ENCODE measurements at regions not wholly inside any gene's neighbourhood (a gene's known extent, or its start where the extent isn't known, plus 50 kb on each side); places are given as distances from the start of the nearest gene placed in this dataset.

DNA sequence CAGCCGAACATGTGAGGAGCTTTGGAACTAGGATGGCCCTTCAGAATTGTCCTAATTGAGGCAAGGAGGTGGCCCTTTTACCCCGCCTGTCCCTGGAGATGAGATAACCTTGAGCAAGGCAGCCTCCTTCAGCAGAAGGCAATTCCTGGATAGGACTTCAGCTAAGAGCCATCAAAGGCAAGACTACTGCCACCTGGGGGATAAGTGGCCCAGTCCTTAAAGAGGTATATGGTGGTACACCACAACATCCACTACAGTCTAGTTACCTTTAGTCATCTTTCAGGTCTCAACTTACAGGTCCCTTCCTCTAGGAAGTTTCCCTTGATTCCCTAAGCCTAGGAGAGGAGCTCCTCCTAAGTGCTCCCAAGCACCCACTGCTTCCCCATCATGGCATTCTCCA lies 204.2 kb upstream of the CDKN3 start:
- no peak for DNase-seq
- in situ Hi-C loops (cut with MboI; ENCODE audit: low pct_unique_long_range_greater_than_20kb, low sequenced_read_pairs) = no loop called here

DNA sequence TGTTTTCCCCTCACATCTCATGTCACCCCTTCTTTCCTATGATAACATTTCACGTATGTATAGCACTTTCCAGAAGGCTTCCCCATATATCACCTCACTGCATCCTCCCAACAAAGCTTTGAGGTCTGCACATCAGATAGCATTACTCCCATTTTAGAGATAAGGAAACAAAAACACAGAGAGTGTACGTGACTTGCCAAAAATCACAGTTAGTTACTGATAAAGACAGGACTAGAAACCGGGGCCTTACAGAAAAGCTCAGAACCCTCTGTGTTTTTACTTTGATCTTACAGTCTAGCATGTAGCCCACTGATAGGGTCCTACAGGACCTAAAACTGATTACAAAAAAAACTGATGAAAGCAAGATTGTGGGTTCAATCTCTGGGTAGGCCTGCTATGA lies 202.9 kb upstream of the CDKN3 start:
- in situ Hi-C loops (cut with MboI; ENCODE audit: low pct_unique_long_range_greater_than_20kb, low sequenced_read_pairs) = no loop called here
- DNase-seq = no peak

DNA sequence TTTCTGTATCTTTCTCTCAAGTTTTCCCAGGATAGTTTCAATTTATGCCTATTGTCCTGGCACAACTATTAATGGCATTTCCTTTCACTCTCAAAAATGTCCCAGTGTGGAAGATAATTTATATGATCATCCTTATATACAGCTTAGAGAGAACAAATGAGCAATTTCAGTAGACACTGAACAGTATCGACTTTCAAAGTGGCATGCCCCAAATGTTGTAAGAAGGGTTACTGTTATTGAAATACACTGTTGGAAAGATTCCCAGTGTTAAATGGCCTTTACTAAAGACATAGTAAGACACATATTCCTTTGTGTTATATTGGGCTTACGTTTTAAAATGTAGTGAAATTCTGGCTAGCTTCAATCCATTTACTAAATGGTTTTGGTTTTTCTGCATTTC lies 202.3 kb upstream of the CDKN3 start:
- in situ Hi-C loops (cut with MboI; ENCODE audit: low pct_unique_long_range_greater_than_20kb, low sequenced_read_pairs) = no loop called here

DNA sequence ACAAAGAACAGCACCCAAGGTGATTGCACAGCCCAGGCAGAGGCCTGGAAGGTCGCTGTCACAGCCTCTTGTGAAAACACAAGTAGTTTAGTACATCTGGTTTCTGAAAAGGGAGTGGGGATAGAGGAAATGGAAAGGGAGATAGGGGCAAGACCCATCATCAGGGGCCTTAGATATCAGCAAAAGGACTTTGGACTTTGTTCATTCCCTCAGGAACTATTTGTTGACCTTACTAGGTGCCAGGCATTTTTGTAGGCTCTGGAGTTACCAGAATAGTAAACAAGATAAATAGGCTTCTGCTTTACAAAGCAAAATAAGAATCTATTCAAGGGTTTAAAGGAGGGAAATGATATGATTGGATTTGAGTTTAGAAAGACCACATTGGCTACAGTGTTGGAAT lies 199.4 kb upstream of the CDKN3 start:
- DNase-seq = no peak
- in situ Hi-C loops (cut with MboI; ENCODE audit: low pct_unique_long_range_greater_than_20kb, low sequenced_read_pairs) = no loop called here

More for the DNA sequence above, 202.3 kb upstream of the CDKN3 start:
- no peak for DNase-seq

DNA sequence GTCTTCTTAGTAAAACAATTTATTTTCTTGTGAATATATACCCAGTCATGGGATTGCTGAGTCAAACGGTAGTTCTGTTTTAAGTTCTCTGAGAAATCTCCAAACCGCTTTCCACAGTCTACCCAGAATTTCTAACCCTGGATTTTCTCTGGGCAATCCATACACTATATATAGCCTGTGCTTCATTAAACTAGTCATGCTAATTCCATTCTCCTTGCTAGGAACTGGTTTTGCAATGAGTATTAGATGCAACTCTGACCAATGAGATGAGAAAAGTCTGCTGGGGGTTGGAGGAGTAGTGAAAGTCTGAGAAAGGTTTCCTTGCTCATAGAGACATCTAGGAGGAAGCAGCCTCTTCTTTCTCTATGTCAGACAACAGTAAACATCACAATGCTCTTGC lies 196.1 kb upstream of the CDKN3 start:
- in situ Hi-C loops (cut with MboI; ENCODE audit: low pct_unique_long_range_greater_than_20kb, low sequenced_read_pairs) = no loop called here
- DNase-seq = no peak

DNA sequence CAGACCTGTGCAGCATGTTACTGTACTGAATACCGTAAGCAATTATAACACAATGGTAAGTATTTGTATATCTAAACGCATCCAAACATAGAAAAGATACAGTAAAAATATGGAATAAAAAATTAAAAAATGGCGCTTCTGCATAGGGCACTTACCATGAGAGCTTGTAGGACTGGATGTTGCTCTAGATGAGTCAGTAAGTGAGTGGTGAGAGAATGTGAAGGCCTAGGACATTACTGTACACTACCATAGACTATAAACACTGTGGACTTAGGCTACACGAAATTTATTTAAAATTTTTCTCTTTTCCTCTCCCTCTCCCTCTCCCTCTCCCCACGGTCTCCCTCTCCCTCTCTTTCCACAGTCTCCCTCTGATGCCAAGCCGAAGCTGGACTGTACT lies 194.5 kb upstream of the CDKN3 start:
- in situ Hi-C loops (cut with MboI; ENCODE audit: low pct_unique_long_range_greater_than_20kb, low sequenced_read_pairs) = no loop called here
- DNase-seq = no peak

DNA sequence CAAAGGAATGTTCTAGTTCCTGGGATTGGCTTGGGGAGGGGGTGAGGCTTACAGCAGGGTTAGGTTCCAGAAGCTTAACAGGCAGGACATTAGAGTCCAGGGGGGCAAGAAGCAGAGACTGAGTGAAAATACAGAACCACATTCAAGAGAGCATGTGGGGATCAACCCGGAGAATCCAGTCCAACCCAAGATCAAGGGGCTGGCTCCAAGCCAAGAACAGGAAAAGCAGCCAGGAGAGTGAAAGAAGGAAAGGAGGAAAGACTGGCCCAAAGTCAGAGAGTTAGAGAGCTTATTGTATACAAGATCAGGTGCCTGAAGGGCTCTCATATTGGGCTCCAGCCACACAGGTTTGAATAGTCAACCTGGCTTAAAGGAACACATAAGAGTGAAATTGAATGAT lies 190.3 kb upstream of the CDKN3 start:
- DNase-seq = no peak
- in situ Hi-C loops (cut with MboI; ENCODE audit: low pct_unique_long_range_greater_than_20kb, low sequenced_read_pairs) = no loop called here

DNA sequence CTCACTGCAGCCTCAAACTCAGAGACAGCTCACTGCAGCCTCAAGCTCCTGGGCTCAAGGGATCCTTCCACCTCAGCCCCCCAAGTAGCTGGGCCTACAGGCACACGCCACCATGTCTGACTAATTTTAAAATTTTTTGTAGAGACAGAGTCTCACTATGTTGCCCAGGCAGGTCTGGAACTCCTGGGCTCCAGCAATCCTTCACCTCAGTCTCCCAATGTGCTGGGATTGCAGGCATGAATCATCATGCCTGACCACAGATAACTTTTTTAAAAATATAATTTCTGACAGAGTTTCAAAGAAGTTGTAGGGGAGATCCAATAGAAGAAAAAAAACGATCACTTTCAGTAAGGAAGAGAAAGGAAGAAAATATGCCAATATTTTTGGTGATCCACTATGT lies 189.7 kb upstream of the CDKN3 start:
- in situ Hi-C loops (cut with MboI; ENCODE audit: low pct_unique_long_range_greater_than_20kb, low sequenced_read_pairs) = no loop called here
- DNase-seq = no peak

DNA sequence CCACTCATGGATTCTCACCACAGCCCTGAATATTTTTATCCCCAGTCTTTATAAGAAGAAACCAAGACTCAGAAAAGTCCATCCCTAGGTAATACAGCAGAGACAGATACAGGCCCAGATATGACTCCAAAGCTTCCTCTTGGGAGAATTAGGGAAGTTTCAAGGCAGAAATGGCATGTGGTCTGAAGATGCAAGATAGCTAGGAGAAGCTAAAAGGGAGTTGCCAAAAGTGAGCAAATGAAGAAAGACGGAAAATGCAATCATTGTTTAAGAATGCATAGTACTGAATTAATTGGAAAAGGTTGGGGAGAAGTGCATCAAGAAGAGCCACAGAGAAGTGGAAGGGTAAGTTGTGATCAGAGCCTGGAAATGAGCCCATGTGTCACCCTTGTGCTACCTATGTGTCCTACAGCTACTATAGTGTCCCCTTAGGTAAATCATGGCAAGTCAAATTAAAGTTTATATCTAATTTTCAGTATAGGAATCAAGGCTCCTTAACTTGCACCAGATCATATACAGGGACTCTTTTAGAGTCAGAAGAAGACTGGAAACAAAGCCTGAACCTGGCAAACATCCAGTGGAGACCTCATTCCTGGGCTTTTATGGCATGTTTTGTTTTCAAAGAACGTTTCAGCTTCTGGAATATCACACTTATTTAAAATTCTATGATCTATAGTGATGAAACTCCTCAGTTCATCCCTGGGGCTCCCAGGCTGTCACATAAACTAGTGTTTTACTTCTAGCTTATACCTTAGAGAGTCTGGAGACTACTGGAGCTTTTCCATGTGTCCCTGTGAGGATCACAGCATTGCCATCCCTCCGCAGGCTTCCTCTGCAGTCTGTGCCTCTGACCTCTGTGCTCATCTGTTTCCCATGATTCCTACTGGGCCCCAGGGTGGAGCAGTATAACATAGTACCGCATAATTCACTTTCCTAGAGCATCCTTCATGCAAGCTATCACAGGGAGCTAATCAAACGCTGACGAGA lies 189.0 kb upstream of the CDKN3 start:
- no peak for DNase-seq
- in situ Hi-C loops (cut with MboI; ENCODE audit: low pct_unique_long_range_greater_than_20kb, low sequenced_read_pairs) = no loop called here

DNA sequence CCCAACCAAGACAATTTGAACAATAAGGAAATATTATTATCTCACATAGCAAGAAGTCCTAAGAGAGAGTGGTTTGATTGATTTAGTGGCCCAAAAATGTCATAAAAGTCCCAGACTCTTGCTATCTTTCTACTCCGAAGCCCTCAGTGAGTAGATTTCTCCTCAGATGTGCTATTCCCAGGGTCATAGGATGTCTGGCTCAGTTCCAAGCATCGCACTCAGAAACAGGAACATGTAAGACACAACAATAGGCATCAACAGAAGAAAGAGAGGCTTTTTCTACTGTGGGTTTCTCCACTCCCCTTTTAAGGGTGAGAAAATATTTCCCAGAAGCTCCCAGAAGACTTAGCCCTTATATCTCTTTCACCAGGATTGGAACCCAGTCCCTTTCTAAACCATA lies 188.1 kb upstream of the CDKN3 start:
- no peak for DNase-seq
- in situ Hi-C loops (cut with MboI; ENCODE audit: low pct_unique_long_range_greater_than_20kb, low sequenced_read_pairs) = no loop called here

DNA sequence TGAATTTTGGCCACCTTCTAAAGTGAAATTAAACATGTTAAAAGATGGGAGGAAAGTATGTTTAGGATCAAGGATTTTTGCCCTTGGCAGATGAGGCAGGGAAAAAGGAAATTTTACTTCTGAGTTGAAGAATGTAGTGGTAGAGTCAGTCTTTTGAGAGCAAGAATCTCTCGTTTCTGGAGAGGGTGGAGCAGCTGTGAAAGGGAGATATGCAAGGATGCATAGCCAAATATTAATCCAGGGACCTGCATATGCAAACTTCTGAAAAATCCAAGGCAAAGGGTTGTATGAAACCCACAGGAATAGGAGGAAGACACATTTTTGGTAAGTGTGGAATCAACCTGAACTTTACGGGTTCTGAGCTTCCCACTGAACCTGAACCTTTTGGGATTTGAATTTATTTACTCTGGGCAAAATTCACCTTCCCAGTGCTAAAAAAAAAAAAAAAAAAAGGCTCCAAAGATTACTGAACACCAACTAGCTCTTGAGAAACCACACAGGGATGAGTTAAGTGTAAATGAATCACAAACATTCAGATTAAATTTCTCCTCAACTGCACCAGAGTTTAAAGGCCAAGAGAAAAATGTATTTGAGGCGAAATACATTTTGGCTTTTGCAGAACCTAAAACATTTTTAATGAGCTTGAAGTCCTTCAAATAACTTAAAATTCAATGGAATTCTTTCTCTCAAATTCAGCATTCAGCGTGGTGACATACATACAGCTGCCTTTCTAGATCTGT lies 187.1 kb upstream of the CDKN3 start:
- in situ Hi-C loops (cut with MboI; ENCODE audit: low pct_unique_long_range_greater_than_20kb, low sequenced_read_pairs) = no loop called here
- no peak for DNase-seq

DNA sequence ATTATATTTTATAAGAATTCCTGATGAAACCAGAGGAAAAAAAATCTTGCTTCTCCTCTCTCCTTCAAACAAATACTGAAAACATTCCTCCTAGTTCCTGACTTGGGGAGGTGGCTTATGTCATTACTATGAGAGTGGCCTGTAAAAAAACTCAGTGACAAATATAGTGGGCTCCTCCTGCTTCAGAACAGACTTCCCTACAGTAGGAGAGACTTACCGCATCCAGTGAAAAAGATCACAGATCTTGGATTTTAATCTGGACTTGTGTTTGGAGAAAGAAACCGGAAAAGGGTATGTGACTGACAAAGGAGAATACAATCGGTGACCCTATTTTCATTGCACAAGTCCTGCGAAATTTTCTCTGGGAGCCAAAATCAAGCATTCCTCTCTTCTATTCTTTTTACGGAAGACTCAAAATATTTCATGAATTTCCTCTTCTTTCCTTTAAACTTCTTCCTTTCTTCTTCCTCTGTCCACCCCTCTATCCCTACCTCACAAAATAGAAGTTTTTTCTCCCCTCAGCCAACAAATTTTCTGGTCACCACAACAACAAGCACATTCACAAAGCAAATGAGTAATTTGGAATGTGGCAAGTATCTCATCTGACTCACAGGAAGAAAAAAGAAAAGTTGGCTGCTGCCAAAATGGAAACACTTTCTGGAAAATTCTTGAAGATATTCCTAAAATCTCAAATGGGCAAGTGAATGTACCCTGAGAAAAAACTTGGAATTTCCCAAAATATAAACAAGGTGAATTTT lies 185.1 kb upstream of the CDKN3 start:
- in situ Hi-C loops (cut with MboI; ENCODE audit: low pct_unique_long_range_greater_than_20kb, low sequenced_read_pairs) = no loop called here
- DNase-seq = no peak

DNA sequence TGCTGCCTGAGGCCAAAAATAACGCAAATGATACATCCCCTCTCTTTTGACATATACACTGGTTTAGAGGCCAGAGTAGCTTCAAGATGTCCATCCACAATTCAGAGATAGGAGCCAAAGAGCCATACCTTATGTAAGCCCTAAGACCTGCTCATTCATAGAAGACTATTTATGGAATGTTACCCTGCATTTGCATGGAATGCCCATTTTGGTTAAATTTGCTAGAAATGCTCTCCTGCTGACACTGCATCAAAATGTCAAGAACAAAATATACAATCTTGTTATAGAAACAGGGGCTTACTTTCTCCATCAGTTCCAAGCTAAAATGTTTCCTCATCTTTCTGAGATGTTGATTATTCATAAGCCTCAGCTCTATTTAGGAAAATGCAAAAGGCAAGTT lies 183.3 kb upstream of the CDKN3 start:
- in situ Hi-C loops (cut with MboI; ENCODE audit: low pct_unique_long_range_greater_than_20kb, low sequenced_read_pairs) = no loop called here
- DNase-seq = no peak

DNA sequence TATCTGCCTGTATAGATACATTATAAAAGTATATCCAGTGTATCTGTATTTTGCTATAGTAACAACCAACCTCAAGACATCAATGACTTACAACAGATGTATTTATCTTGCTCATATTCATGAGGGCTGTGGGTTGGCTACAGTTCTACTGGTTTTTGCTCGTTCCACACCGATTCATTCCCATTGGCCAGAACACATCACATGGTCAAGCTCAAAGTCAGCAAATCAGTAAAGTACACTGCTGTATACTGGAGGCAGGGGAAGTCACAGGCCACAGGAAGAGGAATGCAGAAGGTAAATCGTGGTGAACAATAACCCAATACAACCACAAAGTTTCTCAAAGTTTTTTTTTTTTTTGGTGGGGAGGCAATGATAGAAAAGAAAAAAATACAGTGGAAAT lies 180.0 kb upstream of the CDKN3 start:
- DNase-seq = no peak

DNA sequence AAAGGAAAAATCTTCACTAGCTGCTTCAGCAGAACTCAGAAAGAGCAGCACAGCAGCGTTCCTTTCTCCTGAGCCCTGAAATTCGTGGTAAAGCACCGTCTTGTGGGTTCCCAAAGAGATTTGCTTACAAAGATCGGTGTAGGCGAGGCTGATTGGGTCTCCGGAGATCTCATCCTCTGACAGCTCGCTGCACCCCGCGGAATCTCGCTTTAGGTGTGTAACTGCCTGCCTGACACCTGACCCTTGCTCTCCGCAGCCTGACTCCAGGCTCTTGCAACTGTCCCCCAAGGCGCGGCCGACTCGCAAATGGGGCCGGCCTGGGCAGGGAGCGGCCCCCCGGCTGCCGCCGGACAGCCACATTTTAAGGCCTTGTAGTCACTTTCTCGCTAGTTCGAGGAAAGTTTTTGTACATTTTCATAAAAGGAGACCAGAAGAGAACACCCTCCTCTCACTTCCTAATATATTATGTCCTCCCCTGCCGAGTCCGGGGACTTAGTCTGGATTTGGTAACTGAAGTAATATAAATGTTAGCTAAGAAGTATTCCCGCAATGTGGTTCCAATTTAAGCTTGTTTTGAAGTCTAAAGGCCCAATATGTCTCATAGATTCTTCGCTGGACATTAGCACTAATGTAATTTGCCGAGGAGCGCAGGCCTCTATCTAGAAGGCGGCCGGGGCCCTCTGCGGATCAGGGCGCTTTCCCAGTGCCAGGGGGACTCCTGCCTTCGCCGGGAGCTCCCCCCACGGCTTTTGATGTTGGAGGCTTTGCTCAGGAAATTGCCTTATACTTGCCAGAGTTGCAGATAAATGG lies 177.3 kb upstream of the CDKN3 start:
- no peak for DNase-seq
- in situ Hi-C loops (cut with MboI; ENCODE audit: low pct_unique_long_range_greater_than_20kb, low sequenced_read_pairs) = no loop called here

More for the DNA sequence above, 180.0 kb upstream of the CDKN3 start:
- in situ Hi-C loops (cut with MboI; ENCODE audit: low pct_unique_long_range_greater_than_20kb, low sequenced_read_pairs) = no loop called here

DNA sequence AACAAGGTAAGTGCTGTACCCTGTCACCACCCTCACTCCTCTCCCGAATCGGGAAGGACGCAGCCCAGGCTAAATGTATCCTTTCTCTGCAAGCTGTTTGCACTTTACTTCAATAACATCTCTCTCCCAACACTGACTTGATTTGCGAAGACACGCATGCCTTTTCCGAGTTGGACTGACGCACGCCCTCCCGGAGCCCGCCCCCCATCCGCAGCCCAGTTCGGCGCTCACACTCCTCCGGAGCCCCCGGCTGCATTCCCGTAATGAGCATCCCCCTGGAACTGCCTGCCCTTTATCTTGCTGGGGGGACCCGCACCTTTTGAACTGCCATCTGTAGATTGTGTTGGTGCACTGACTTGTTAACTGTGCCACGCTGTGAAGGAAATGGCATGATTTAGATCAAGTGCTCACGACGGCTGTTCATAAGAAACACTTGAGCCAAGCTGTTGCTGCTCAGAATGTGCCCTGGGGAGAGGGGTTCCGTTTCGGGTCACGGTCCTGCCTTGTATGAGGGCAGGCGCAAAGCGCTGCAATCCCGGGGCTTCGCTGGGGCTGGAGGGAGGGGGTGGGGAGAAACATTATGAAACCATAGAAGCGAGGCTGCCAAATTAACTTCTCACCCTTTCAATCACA lies 176.6 kb upstream of the CDKN3 start:
- no peak for DNase-seq
- in situ Hi-C loops (cut with MboI; ENCODE audit: low pct_unique_long_range_greater_than_20kb, low sequenced_read_pairs) = no loop called here

DNA sequence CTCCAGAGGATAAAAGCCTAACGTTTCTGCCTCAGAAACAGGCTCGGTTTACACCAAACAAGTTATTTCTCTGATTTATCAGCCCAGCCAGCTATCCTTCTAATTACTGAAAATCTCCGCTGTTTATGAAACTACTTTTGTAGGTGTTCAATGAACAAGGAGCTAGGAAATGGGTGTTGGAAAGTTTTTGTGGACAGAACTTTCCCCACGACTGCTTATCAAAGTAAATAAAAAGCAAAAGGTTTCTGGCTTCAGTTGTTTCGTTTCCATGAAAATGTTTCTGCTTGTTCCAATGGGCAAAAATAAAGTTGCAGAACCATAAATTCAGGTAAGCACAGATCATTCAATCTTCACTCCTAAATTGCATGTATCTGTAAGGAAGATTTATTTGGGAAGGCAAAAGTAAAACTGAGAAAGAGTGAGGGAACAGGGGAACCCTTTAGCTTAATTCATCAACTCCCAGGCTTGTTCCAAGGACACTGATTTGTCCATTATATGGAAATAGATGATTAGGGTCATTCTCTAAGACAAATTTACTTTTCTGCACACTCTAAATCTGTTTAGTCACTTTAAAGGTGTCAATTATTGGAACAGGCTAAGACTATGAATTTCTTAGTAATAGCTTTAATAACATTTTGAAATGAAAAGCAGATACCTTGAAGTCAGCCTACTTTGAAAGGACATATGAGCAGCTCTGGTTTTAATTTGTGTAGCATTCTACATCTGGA lies 175.9 kb upstream of the CDKN3 start:
- in situ Hi-C loops (cut with MboI; ENCODE audit: low pct_unique_long_range_greater_than_20kb, low sequenced_read_pairs) = no loop called here
- DNase-seq = no peak

DNA sequence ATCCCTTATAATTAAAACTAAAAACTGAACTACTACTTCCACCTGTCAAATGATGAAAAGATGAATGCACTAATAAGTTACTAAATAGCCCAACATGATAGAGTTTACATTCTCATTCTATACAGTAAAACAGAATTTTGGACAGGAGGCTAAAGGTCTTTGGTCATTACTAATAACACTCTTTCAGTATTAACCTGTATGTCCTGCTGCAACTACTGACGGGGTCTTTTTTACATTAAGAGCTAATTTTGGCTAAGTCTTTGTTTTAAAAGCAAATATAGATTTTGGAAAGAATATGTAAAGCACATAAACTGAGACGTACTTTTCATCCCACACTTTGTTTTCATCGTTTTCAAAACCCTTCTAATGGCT lies 175.4 kb upstream of the CDKN3 start:
- in situ Hi-C loops (cut with MboI; ENCODE audit: low pct_unique_long_range_greater_than_20kb, low sequenced_read_pairs) = no loop called here
- DNase-seq = no peak

Measured in KBM-7 (cell line).